Activated T-cell treated with anti-CD3 and anti-CD28 coated beads, Interleukin-2, amount 50 U/mL, for 24 hours (primary cell): ENCODE measurements at regions not wholly inside any gene's neighbourhood (a gene's known extent, or its start where the extent isn't known, plus 50 kb on each side); places are given as distances from the start of the nearest gene placed in this dataset.
A peak's percentile ranks its signal among the peaks of the same experiment; 100 is the strongest.

Experiments
- DNase-seq: peaks from one replicate; pipeline ENCODE4 v3.0.0-alpha.2; 2020
- H3K27ac Mint-ChIP-seq: 2 replicates; pipeline ENCODE4 v1.8.0; 2020; ENCODE audit warnings: mild to moderate bottlenecking, mixed read lengths
- H3K27me3 Mint-ChIP-seq: 2 replicates; pipeline ENCODE4 v1.8.0; 2020; ENCODE audit warnings: mixed read lengths
- H3K36me3 Mint-ChIP-seq: 2 replicates; pipeline ENCODE4 v1.8.0; 2020; ENCODE audit warnings: low read depth, mixed read lengths
- H3K4me1 Mint-ChIP-seq: 2 replicates; pipeline ENCODE4 v1.8.0; 2020; ENCODE audit warnings: low read depth, mixed read lengths
- H3K4me3 Mint-ChIP-seq: 2 replicates; pipeline ENCODE4 v1.8.0; 2020; ENCODE audit warnings: mild to moderate bottlenecking, moderate library complexity, mixed read lengths
- H3K9me3 Mint-ChIP-seq: 2 replicates; pipeline ENCODE4 v1.8.0; 2020; ENCODE audit warnings: mixed read lengths

GRCh38 chr10:88186335-88186734 lies 322.9 kb downstream of the PTEN start:
- no peaks in the 10 kb centered on the region for H3K27me3 Mint-ChIP-seq
- DNase-seq: no peak
- peaks cover 11% of the 10 kb centered on the region for H3K4me1 Mint-ChIP-seq
- H3K4me3 Mint-ChIP-seq: no peak overlapping the region
- no peak overlapping the region for H3K27ac Mint-ChIP-seq
- H3K36me3 Mint-ChIP-seq: no peaks in the 10 kb centered on the region
- H3K9me3 Mint-ChIP-seq: no peaks in the 10 kb centered on the region

- Mint-ChIP-seq H3K4me1 (peaks cover 7% of the 10 kb centered on the region), H3K4me3 (no peak overlapping the region), H3K27ac (no peak overlapping the region), H3K27me3 (no peaks in the 10 kb centered on the region), H3K9me3 (no peaks in the 10 kb centered on the region), H3K36me3 (no peaks in the 10 kb centered on the region)
- DNase-seq: no peak
Measured at GRCh38 chr10:88187472-88187871, 324.0 kb downstream of the PTEN start.

DNA sequence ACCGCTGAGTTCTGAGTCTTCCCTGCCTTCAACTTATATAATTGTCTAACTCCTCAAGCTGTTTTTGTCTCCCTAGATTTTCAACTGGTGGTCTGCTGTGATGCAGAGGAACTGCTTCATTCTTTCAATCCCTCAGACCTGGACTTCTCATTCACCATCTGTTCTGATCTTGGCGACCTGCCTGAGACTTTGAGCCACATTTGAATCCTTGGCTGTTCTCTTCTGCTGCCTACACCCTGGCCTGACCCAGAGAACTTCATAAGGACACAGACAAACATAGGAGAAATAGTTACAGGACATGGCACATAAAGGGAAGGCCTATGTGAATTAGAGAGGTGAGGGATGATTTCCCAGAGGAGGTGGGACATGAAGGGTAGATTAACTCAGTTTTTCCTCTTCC lies 326.7 kb downstream of the PTEN start:
- Mint-ChIP-seq H3K27ac (no peak overlapping the region), H3K4me1 (peaks cover 28% of the 10 kb centered on the region), H3K27me3 (no peaks in the 10 kb centered on the region), H3K9me3 (no peaks in the 10 kb centered on the region), H3K36me3 (no peaks in the 10 kb centered on the region), H3K4me3 (no peak overlapping the region)
- no peak for DNase-seq

- no peaks in the 10 kb centered on the region for H3K9me3 Mint-ChIP-seq
- H3K4me3 Mint-ChIP-seq: no peak overlapping the region
- no peaks in the 10 kb centered on the region for H3K36me3 Mint-ChIP-seq
- peaks cover 34% of the 10 kb centered on the region for H3K4me1 Mint-ChIP-seq
- H3K27me3 Mint-ChIP-seq: no peaks in the 10 kb centered on the region
- DNase-seq: no peak
- no peak overlapping the region for H3K27ac Mint-ChIP-seq
Measured at GRCh38 chr10:88190540-88191235, 327.3 kb downstream of the PTEN start.

- Mint-ChIP-seq H3K36me3 (no peaks in the 10 kb centered on the region), H3K27me3 (no peaks in the 10 kb centered on the region), H3K4me1 (peaks cover 39% of the 10 kb centered on the region), H3K4me3 (no peak overlapping the region), H3K9me3 (no peaks in the 10 kb centered on the region), H3K27ac (no peak overlapping the region)
- no peak for DNase-seq
Measured at GRCh38 chr10:88193018-88193417, 329.6 kb downstream of the PTEN start.

DNA sequence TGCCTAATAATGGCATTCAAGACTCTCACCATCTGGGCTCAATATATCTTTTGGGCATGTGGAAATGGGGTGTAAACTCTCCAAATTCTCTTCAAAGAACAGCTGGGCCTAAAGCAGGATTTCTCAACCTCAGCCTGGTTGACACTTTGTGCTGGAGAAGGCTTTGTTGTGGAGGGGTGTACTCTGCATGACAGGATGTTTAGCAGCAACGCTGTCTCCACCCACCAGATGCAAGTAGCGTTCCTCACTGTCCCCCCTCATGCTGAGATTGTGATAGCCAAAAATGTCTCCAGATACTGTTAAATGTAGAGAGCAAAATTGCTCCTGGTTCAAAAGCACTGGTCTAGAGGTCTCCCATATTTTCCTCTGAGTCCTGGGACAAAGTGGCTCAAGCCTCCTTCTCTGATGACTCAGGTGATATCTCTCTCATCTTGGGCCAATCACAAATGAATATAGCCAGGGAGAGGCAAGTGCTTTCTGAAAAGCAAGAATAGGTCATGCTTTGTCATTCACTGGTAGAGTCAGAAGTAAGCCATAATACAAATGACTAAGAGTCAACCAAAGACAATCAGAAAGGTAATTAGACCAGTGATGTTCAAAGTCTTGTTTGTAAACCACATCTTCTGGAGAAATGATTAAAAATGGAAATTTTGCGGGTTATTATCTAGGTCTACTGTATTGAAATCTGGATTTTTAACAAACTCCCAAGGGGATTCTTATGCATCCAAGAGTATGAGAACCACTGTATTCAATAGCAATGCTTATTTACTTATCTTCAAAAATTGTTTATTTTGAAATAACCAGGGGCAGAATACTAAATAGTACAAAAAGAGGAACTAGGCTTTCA lies 330.8 kb downstream of the PTEN start:
- Mint-ChIP-seq H3K27me3 (no peaks in the 10 kb centered on the region), H3K4me3 (no peak overlapping the region), H3K9me3 (no peaks in the 10 kb centered on the region), H3K36me3 (no peaks in the 10 kb centered on the region), H3K4me1 (peaks cover 39% of the 10 kb centered on the region), H3K27ac (peak overlapping the region; percentile 74)
- DNase-seq: peak; percentile 42

GRCh38 chr10:88194961-88195367 lies 331.5 kb downstream of the PTEN start:
- Mint-ChIP-seq H3K4me1 (peaks cover 39% of the 10 kb centered on the region), H3K4me3 (no peak overlapping the region), H3K36me3 (no peaks in the 10 kb centered on the region), H3K27me3 (no peaks in the 10 kb centered on the region), H3K27ac (no peak overlapping the region), H3K9me3 (no peaks in the 10 kb centered on the region)
- DNase-seq: no peak

DNA sequence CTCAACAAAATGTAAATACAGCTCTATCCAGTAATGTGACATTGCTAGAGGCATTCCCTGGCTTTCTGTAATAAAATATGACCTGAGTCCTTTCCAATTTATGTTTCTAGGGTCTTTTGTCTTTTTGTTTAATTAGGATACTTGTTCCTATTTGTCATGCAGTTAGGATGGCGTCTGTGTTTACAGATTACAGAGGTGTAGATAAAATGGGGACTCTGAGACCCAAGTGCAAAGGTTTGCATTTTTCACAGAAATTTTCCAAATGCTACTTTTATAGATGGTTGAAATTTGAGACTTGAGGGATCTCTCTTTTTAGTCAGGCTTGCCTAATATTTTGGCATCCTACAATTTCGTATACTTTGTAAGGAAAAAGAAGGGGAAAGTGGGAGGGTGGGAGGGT lies 332.4 kb downstream of the PTEN start:
- Mint-ChIP-seq H3K27me3 (no peaks in the 10 kb centered on the region), H3K4me1 (peaks cover 36% of the 10 kb centered on the region), H3K36me3 (no peaks in the 10 kb centered on the region), H3K4me3 (no peak overlapping the region), H3K9me3 (no peaks in the 10 kb centered on the region), H3K27ac (no peak overlapping the region)
- no peak for DNase-seq

DNA sequence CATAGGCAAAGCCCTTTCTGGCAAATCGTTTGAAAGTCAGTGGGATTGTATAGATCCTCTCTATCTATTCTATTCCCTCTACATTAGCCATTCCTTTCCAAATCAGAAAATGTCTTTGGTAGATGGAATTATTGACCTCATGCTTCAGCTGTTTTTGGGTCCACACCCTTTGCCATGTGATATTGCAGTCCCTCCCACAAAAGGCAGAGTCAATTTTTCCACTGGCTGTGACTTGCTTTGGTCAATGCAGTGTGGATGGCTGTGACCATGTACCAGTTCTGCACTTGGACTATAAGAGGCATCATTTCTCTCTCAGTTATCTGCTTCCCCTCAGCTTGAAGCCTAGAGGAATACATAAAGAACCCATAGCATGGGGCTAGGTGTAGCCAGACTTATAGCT lies 332.9 kb downstream of the PTEN start:
- Mint-ChIP-seq H3K4me1 (peaks cover 36% of the 10 kb centered on the region), H3K27me3 (no peaks in the 10 kb centered on the region), H3K4me3 (no peak overlapping the region), H3K27ac (no peak overlapping the region), H3K9me3 (no peaks in the 10 kb centered on the region), H3K36me3 (no peaks in the 10 kb centered on the region)
- DNase-seq: no peak

DNA sequence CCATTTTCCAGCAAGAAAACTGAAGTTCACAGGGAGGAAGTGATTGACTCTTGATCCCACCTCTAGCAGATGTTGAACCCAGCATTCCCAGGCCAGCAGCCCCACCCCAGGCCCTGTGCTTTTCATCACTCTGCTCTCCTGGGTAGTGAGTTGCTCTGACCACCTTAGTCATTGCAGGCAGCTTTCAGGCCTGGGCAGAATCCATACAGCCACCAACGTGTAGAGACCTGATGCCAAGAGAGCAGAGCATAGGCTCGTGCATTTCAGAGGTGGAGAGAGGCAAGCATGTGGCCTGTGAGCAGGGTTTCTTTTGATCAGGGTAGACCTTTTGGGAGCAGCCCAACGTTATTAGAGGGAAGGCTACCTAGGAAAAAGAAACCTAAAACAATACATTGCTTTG lies 334.6 kb downstream of the PTEN start:
- no peak overlapping the region for H3K27ac Mint-ChIP-seq
- no peaks in the 10 kb centered on the region for H3K9me3 Mint-ChIP-seq
- H3K4me3 Mint-ChIP-seq: no peak overlapping the region
- no peaks in the 10 kb centered on the region for H3K27me3 Mint-ChIP-seq
- H3K4me1 Mint-ChIP-seq: peaks cover 31% of the 10 kb centered on the region
- DNase-seq: no peak
- H3K36me3 Mint-ChIP-seq: no peaks in the 10 kb centered on the region

DNA sequence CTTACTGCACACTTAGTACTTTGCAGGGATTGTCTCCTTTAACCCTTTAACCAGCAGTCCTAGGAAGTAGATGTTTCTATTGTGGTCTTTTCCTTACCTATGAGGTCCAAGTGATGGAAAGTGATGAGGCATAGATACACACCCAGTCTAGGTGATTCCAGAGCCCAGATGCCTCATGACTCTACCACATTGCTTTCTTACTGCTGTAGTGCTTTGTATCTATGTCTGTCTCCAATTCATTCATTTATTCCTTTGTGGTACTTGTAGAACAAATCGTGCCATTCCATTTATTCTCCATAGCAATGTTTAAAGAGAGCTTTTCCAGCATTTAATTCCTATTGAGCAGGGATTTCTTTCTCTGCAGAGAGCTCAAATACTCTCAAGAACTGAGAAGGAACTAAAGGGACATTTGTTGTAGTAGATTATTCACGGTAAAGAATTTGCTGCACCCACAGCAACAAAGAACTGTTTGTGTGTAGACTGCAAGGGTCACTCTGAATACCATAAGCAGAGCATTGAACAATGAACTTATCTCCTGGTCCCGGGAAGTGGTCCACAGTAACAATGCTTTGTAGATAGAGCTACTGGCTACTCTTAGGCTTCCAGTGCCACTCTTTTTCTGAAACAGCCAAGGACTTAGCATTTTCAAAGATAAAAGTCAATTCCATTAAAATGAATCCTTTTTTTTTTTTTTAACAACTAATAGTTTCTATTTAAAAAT lies 337.0 kb downstream of the PTEN start:
- no peak overlapping the region for H3K4me3 Mint-ChIP-seq
- no peaks in the 10 kb centered on the region for H3K27me3 Mint-ChIP-seq
- no peaks in the 10 kb centered on the region for H3K9me3 Mint-ChIP-seq
- no peaks in the 10 kb centered on the region for H3K36me3 Mint-ChIP-seq
- H3K27ac Mint-ChIP-seq: no peak overlapping the region
- DNase-seq: no peak
- peaks cover 7% of the 10 kb centered on the region for H3K4me1 Mint-ChIP-seq

- H3K27me3 Mint-ChIP-seq: no peaks in the 10 kb centered on the region
- no peak overlapping the region for H3K27ac Mint-ChIP-seq
- DNase-seq: no peak
- no peaks in the 10 kb centered on the region for H3K9me3 Mint-ChIP-seq
- no peaks in the 10 kb centered on the region for H3K4me1 Mint-ChIP-seq
- no peak overlapping the region for H3K4me3 Mint-ChIP-seq
- H3K36me3 Mint-ChIP-seq: no peaks in the 10 kb centered on the region
Measured at GRCh38 chr10:88205842-88206446, 342.5 kb downstream of the PTEN start.

- no peaks in the 10 kb centered on the region for H3K9me3 Mint-ChIP-seq
- no peaks in the 10 kb centered on the region for H3K36me3 Mint-ChIP-seq
- no peak for DNase-seq
- no peak overlapping the region for H3K4me3 Mint-ChIP-seq
- no peak overlapping the region for H3K27ac Mint-ChIP-seq
- H3K4me1 Mint-ChIP-seq: peaks cover 5% of the 10 kb centered on the region
- H3K27me3 Mint-ChIP-seq: no peaks in the 10 kb centered on the region
Measured at GRCh38 chr10:88207121-88207546, 343.7 kb downstream of the PTEN start.

DNA sequence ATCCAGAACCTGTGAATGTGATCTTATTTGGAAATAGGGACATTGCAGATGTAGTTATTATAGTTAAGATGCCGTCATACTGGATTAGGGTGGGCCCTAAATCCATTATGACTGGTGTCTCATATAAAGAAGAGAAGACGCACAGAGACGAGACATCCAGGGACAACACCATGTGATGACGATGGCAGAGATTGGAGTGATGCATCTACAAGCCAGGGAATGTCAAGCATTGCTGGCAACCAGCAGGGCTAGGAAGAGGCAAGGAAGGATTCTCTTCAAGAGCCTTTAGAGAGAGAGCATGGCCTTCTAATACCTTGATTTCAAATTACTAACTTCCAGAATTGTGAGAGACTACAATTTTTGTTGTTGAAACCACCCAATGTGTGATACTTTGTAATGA lies 345.8 kb downstream of the PTEN start:
- Mint-ChIP-seq H3K27ac (no peak overlapping the region), H3K36me3 (no peaks in the 10 kb centered on the region), H3K9me3 (no peaks in the 10 kb centered on the region), H3K4me3 (no peak overlapping the region), H3K27me3 (no peaks in the 10 kb centered on the region), H3K4me1 (peaks cover 6% of the 10 kb centered on the region)
- no peak for DNase-seq
